ENCODE measurements at regions not wholly inside any gene's neighbourhood (a gene's known extent, or its start where the extent isn't known, plus 50 kb on each side); places are given as distances from the start of the nearest gene placed in this dataset.
"Not testable (repeated sequence)": the region's sequence is repeated elsewhere in the genome, so short reads cannot be mapped to it uniquely, and the experiment has no call there.

- 25 to 50% methylated on average over 1 of the region's 1 CpG for WGBS, 2 donors
- H3K27me3 ChIP-seq; DNase-seq; H3K9me3 ChIP-seq; H3K36me3 ChIP-seq; intact Hi-C loops (cut with DNase I); H3K27ac ChIP-seq; H3K4me1 ChIP-seq; H3K4me3 ChIP-seq: not testable (repeated sequence)
These were observed 70.2 kb downstream of the ZNF726 start for GRCh38 chr19:23984911-23985310.

- Histone ChIP-seq H3K9me3 (no peaks in the 10 kb centered on the region), H3K36me3 (no peaks in the 10 kb centered on the region), H3K4me1 (no peaks in the 10 kb centered on the region), H3K4me3 (no peak overlapping the region), H3K27ac (no peak overlapping the region), H3K27me3 (no peaks in the 10 kb centered on the region)
- intact Hi-C loops (cut with DNase I) = no loop called here
- 85 to 92% methylated on average over 1 of the region's 1 CpG for WGBS, 2 donors
- DNase-seq = no peak
- no peak for TF ChIP-seq CTCF (IDR thresholded peaks at IDR 0.05)
- TF ChIP-seq POLR2A (IDR thresholded peaks at IDR 0.05) = no peak
These were observed 71.9 kb downstream of the ZNF726 start for GRCh38 chr19:23986623-23987022.

- 48 to 79% methylated on average over 1 of the region's 1 CpG for WGBS, 2 donors
- TF ChIP-seq CTCF (IDR thresholded peaks at IDR 0.05) = no peak
- no peak for TF ChIP-seq POLR2A (IDR thresholded peaks at IDR 0.05)
- H3K36me3 ChIP-seq = no peaks in the 10 kb centered on the region
- no peak for DNase-seq
- intact Hi-C loops (cut with DNase I) = no loop called here
- H3K27me3 ChIP-seq = no peaks in the 10 kb centered on the region
- H3K4me1 ChIP-seq = no peaks in the 10 kb centered on the region
- no peak overlapping the region for H3K4me3 ChIP-seq
- no peak overlapping the region for H3K27ac ChIP-seq
- no peaks in the 10 kb centered on the region for H3K9me3 ChIP-seq
These were observed 76.5 kb downstream of the ZNF726 start for GRCh38 chr19:23991170-23991569.

- Histone ChIP-seq H3K27ac (no peak overlapping the region), H3K9me3 (peaks cover 0 to 10% (median 0%) of the 10 kb centered on the region in 3 donors), H3K36me3 (no peaks in the 10 kb centered on the region), H3K4me3 (no peak overlapping the region), H3K27me3 (no peaks in the 10 kb centered on the region), H3K4me1 (no peaks in the 10 kb centered on the region)
- WGBS, 2 donors = 52 to 83% methylated on average over 3 of the region's 3 CpGs
- no peak for DNase-seq
- intact Hi-C loops (cut with DNase I) = no loop called here
- TF ChIP-seq CTCF (IDR thresholded peaks at IDR 0.05) (no peak), POLR2A (IDR thresholded peaks at IDR 0.05) (no peak)
These were observed 77.7 kb downstream of the ZNF726 start for GRCh38 chr19:23992348-23992747.

GRCh38 chr19:23993440-23993839 lies 78.8 kb downstream of the ZNF726 start:
- H3K4me1 ChIP-seq = no peaks in the 10 kb centered on the region
- no peak for DNase-seq
- TF ChIP-seq POLR2A (IDR thresholded peaks at IDR 0.05) = no peak
- no peak for TF ChIP-seq CTCF (IDR thresholded peaks at IDR 0.05)
- H3K27me3 ChIP-seq = no peaks in the 10 kb centered on the region
- peaks cover 0 to 21% (median 0%) of the 10 kb centered on the region in 3 donors for H3K9me3 ChIP-seq
- intact Hi-C loops (cut with DNase I) = no loop called here
- WGBS, 2 donors = 65 to 75% methylated on average over 2 of the region's 2 CpGs
- no peaks in the 10 kb centered on the region for H3K36me3 ChIP-seq
- H3K27ac ChIP-seq = no peak overlapping the region
- H3K4me3 ChIP-seq = no peak overlapping the region

GRCh38 chr19:23996549-23996948 lies 81.9 kb downstream of the ZNF726 start:
- no peaks in the 10 kb centered on the region for H3K27me3 ChIP-seq
- intact Hi-C loops (cut with DNase I) = no loop called here
- no peak overlapping the region for H3K4me3 ChIP-seq
- H3K9me3 ChIP-seq = peaks cover 0 to 37% (median 0%) of the 10 kb centered on the region in 3 donors
- no peaks in the 10 kb centered on the region for H3K36me3 ChIP-seq
- 57 to 67% methylated on average over 7 of the region's 7 CpGs for WGBS, 2 donors
- TF ChIP-seq POLR2A (IDR thresholded peaks at IDR 0.05) (no peak), CTCF (IDR thresholded peaks at IDR 0.05) (peak in 2 of 6 experiments; percentile 9 to 12)
- no peak overlapping the region for H3K27ac ChIP-seq
- no peak for DNase-seq
- H3K4me1 ChIP-seq = no peaks in the 10 kb centered on the region
